HL-60 (cell line): ENCODE measurements at regions not wholly inside any gene's neighbourhood (a gene's known extent, or its start where the extent isn't known, plus 50 kb on each side); places are given as distances from the start of the nearest gene placed in this dataset.

Source experiments
- DNase-seq, 2 experiments: peaks; one replicate each; pipeline ENCODE4 v3.0.0-alpha.2; 2010 to 2020; ENCODE audit warnings: low read depth in 1 of 2, low spot score in 1 of 2
- H3K27ac ChIP-seq: fragments of 250-450 bp; sonication (Bioruptor Pico); replicated peaks from 2 replicates; pipeline ENCODE4 v1.5.1; 2020; ENCODE audit warnings: mild to moderate bottlenecking, moderate library complexity
- H3K27me3 ChIP-seq: fragments of 250-450 bp; sonication (Bioruptor Pico); 2 replicates; pipeline ENCODE4 v1.5.1; 2021; ENCODE audit warnings: mild to moderate bottlenecking, moderate library complexity; ENCODE audit not compliant: insufficient read depth, poor library complexity, severe bottlenecking
- H3K4me3 ChIP-seq: replicated peaks from 2 replicates; pipeline ENCODE4 v1.5.1; 2011; ENCODE audit warnings: mild to moderate bottlenecking, control low read depth, low read length; ENCODE audit not compliant: insufficient read depth
- GABPA ChIP-seq: IDR thresholded peaks from 2 replicates; pipeline ENCODE4 v1.6.1; 2012; ENCODE audit warnings: low read depth
- POLR2AphosphoS5 ChIP-seq: IDR thresholded peaks from 2 replicates; pipeline ENCODE4 v1.6.1; 2012; ENCODE audit warnings: low read depth
- REST ChIP-seq: IDR thresholded peaks from 2 replicates; pipeline ENCODE4 v1.6.1; 2012; ENCODE audit warnings: low read depth; ENCODE audit not compliant: insufficient replicate concordance
- SPI1 ChIP-seq: IDR thresholded peaks from 2 replicates; pipeline ENCODE4 v1.6.1; 2012; ENCODE audit warnings: low read depth, mild to moderate bottlenecking, borderline replicate concordance
- TF ChIP-seq, protein P1 (sequence below): IDR thresholded peaks from one replicate; pipeline ENCODE4 v1.5.1; 2011; ENCODE audit warnings: low read length, control low read depth, inconsistent platforms; ENCODE audit not compliant: insufficient read depth

DNA sequence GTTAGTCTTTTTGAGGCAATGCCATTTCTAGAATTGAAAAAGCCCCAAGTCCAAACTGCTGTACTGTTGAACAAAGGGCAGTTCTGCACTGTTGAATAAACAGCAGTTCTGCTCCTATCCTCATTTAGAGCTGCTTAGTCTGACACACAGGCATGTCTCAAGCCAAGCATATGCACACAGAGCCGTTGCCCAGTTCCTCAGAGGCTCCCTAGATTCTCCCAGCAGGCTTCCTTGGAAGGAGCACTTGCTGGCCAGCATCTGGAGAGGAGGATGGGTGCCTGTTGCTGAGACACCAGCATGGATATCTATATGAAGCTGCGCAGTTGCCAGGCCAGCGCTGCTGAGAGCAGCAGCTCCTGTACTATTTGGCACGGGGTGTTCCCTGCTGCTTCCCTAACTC is 138.3 kb upstream of the USP38 start:
- TF ChIP-seq, protein P1, sequence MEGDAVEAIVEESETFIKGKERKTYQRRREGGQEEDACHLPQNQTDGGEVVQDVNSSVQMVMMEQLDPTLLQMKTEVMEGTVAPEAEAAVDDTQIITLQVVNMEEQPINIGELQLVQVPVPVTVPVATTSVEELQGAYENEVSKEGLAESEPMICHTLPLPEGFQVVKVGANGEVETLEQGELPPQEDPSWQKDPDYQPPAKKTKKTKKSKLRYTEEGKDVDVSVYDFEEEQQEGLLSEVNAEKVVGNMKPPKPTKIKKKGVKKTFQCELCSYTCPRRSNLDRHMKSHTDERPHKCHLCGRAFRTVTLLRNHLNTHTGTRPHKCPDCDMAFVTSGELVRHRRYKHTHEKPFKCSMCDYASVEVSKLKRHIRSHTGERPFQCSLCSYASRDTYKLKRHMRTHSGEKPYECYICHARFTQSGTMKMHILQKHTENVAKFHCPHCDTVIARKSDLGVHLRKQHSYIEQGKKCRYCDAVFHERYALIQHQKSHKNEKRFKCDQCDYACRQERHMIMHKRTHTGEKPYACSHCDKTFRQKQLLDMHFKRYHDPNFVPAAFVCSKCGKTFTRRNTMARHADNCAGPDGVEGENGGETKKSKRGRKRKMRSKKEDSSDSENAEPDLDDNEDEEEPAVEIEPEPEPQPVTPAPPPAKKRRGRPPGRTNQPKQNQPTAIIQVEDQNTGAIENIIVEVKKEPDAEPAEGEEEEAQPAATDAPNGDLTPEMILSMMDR, result no peak
- TF ChIP-seq REST, result no peak
- TF ChIP-seq SPI1, result no peak
- no peak for TF ChIP-seq GABPA
- TF ChIP-seq POLR2AphosphoS5, result no peak
- Histone ChIP-seq H3K27ac (no peak overlapping the region), H3K27me3 (no peaks in the 10 kb centered on the region), H3K4me3 (no peak overlapping the region)
- DNase-seq, result no peak

DNA sequence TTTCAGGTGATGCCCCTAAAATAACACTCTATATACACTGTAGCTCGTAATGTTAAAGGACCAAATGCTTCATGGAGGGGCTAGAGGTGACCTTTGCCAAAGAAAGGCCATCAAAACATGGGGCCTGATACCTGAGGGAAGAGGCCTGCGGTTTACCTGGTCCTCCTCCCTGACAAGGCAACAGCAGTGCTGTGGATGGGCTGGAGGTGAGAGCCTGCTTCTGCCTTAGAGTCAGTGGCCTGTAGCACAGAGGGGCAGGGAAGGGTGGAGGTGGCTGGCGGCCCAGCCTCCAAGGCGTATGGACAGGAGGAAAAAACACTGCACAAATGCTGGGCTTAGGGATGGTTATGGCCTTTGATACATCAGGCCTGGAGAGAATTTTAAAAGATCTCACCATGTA is 137.8 kb upstream of the USP38 start:
- Histone ChIP-seq H3K27ac (no peak overlapping the region), H3K4me3 (no peak overlapping the region), H3K27me3 (no peaks in the 10 kb centered on the region)
- DNase-seq, result no peak
- TF ChIP-seq REST, result no peak
- TF ChIP-seq POLR2AphosphoS5, result no peak
- TF ChIP-seq GABPA, result no peak
- no peak for TF ChIP-seq SPI1
- TF ChIP-seq, protein P1, result no peak

DNA sequence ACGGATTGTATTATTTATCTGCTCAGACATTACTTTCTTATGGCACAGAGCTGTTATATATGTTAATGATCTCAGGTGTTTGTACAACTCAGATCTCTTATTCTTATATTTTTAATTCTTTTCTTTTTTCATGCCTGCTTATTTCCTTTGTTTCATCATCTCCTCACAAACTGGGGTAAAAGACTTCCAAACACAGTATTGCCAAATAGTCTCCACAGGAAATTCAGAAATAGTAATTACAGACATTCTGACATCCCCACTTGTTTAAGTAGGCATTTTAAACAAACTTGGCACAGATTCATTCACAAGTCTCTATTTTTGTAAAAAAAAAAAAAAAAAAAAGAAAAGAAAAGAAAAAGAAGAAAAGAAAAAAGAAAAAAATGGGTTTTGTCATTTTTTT is 129.7 kb upstream of the USP38 start:
- Histone ChIP-seq H3K4me3 (no peak overlapping the region), H3K27ac (no peak overlapping the region), H3K27me3 (no peaks in the 10 kb centered on the region)
- TF ChIP-seq POLR2AphosphoS5, result no peak
- TF ChIP-seq, protein P1, result no peak
- TF ChIP-seq REST, result no peak
- no peak for TF ChIP-seq SPI1
- no peak for TF ChIP-seq GABPA
- DNase-seq, result no peak
